MM.1S (cell line): ENCODE measurements at regions not wholly inside any gene's neighbourhood (a gene's known extent, or its start where the extent isn't known, plus 50 kb on each side); places are given as distances from the start of the nearest gene placed in this dataset.

ENCODE experiments used
- DNase-seq: peaks from one replicate; pipeline ENCODE4 v3.0.0-alpha.2; 2015
- H2AFZ ChIP-seq: fragments of 300-600 bp; sonication (generic); 2 replicates; pipeline ENCODE4 v1.6.0; 2016; ENCODE audit warnings: antibody characterized with exemption, low read length
- H3F3A ChIP-seq: fragments of 300-600 bp; sonication (generic); 2 replicates; pipeline ENCODE4 v1.6.1; 2016; ENCODE audit warnings: mild to moderate bottlenecking, antibody characterized with exemption, low read length, moderate library complexity, mixed read lengths; ENCODE audit not compliant: insufficient read depth
- H3K27ac ChIP-seq: fragments of 300-600 bp; sonication (generic); 2 replicates; pipeline ENCODE4 v1.5.1; 2016; ENCODE audit warnings: mild to moderate bottlenecking, low read length
- H3K27me3 ChIP-seq: fragments of 300-600 bp; sonication (generic); replicated peaks from 2 replicates; pipeline ENCODE4 v1.6.0; 2016; ENCODE audit warnings: low read length; ENCODE audit not compliant: insufficient read depth
- H3K36me3 ChIP-seq: fragments of 300-600 bp; sonication (generic); replicated peaks from 2 replicates; pipeline ENCODE4 v1.6.1; 2016; ENCODE audit warnings: mild to moderate bottlenecking, low read length, mixed read lengths; ENCODE audit not compliant: insufficient read depth
- H3K4me1 ChIP-seq: fragments of 300-600 bp; sonication (generic); 2 replicates; pipeline ENCODE4 v1.6.1; 2016; ENCODE audit warnings: low read length, mixed read lengths
- H3K4me2 ChIP-seq: fragments of 300-600 bp; sonication (generic); 2 replicates; pipeline ENCODE4 v1.6.0; 2016; ENCODE audit warnings: low read depth, low read length
- H3K4me3 ChIP-seq: fragments of 300-600 bp; sonication (generic); 2 replicates; pipeline ENCODE4 v1.5.1; 2016; ENCODE audit warnings: low read length, mixed read lengths
- H3K79me2 ChIP-seq: fragments of 300-600 bp; sonication (generic); 2 replicates; pipeline ENCODE4 v1.6.1; 2016; ENCODE audit warnings: mixed run types, low read length, mixed read lengths
- H3K9ac ChIP-seq: fragments of 300-600 bp; sonication (generic); 2 replicates; pipeline ENCODE4 v1.6.1; 2016; ENCODE audit warnings: low read length, mixed read lengths
- H3K9me2 ChIP-seq: fragments of 300-600 bp; sonication (generic); replicated peaks from 2 replicates; pipeline ENCODE4 v1.6.1; 2016; ENCODE audit warnings: mild to moderate bottlenecking, low read length, mixed read lengths; ENCODE audit not compliant: insufficient read depth
- H3K9me3 ChIP-seq: fragments of 300-600 bp; sonication (generic); replicated peaks from 2 replicates; pipeline ENCODE4 v1.6.1; 2016; ENCODE audit warnings: mild to moderate bottlenecking, low read length, mixed read lengths; ENCODE audit not compliant: insufficient read depth
- H4K20me1 ChIP-seq: fragments of 300-600 bp; sonication (generic); 2 replicates; pipeline ENCODE4 v1.6.1; 2016; ENCODE audit warnings: mild to moderate bottlenecking, low read length, moderate library complexity, mixed read lengths; ENCODE audit not compliant: insufficient read depth
- EZH2 ChIP-seq: fragments of 300-600 bp; sonication (generic); optimal IDR thresholded peaks from 2 replicates; pipeline ENCODE3; 2017; ENCODE audit warnings: low read depth, mild to moderate bottlenecking, antibody characterized with exemption, low read length, mixed read lengths
- EZH2phosphoT487 ChIP-seq: fragments of 300-600 bp; sonication (generic); IDR thresholded peaks from 2 replicates; pipeline ENCODE4 v1.6.1; 2018; ENCODE audit warnings: antibody characterized with exemption, low read length
- TF ChIP-seq, protein P1 (sequence below): fragments of 300-600 bp; sonication (generic); IDR thresholded peaks from 2 replicates; pipeline ENCODE4 v1.5.1; 2016; ENCODE audit warnings: antibody characterized with exemption, low read length, mixed read lengths

DNA sequence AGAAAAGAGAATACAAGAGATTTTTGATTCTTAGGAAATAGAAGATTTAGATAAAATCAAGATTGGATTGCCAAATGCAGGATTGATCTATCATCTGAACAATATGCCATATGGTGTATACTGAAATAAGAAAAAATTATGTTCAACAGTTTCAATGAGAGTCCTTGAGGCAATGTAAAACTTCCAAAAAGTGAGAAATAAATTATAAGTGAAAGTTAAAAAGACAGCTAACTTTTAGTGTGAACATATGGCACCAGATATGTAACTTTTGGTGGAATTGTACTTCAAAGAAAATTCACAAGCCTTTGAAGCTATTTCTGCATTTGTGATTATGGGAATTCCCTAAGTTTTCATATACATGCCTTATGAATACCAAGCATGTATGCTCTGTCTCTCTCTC is 200.5 kb upstream of the ANO3 start:
- H3K27ac ChIP-seq = no peak overlapping the region
- no peaks in the 10 kb centered on the region for H3K9me2 ChIP-seq
- no peaks in the 10 kb centered on the region for H3K36me3 ChIP-seq
- no peak overlapping the region for H3K4me3 ChIP-seq
- no peaks in the 10 kb centered on the region for H3K27me3 ChIP-seq
- peaks cover 5% of the 10 kb centered on the region; the same call in 1 of the 2 replicates for H3K9me3 ChIP-seq
- H3K4me2 ChIP-seq = no peak overlapping the region
- no peak for DNase-seq
- no peaks in the 10 kb centered on the region for H4K20me1 ChIP-seq
- TF ChIP-seq, protein P1, sequence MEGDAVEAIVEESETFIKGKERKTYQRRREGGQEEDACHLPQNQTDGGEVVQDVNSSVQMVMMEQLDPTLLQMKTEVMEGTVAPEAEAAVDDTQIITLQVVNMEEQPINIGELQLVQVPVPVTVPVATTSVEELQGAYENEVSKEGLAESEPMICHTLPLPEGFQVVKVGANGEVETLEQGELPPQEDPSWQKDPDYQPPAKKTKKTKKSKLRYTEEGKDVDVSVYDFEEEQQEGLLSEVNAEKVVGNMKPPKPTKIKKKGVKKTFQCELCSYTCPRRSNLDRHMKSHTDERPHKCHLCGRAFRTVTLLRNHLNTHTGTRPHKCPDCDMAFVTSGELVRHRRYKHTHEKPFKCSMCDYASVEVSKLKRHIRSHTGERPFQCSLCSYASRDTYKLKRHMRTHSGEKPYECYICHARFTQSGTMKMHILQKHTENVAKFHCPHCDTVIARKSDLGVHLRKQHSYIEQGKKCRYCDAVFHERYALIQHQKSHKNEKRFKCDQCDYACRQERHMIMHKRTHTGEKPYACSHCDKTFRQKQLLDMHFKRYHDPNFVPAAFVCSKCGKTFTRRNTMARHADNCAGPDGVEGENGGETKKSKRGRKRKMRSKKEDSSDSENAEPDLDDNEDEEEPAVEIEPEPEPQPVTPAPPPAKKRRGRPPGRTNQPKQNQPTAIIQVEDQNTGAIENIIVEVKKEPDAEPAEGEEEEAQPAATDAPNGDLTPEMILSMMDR = no peak
- TF ChIP-seq EZH2phosphoT487 = no peak
- no peak for TF ChIP-seq EZH2
- H3K9ac ChIP-seq = no peak overlapping the region
- peaks cover 19% of the 10 kb centered on the region for H3K4me1 ChIP-seq
- no peaks in the 10 kb centered on the region for H3K79me2 ChIP-seq
- no peaks in the 10 kb centered on the region for H3F3A ChIP-seq
- H2AFZ ChIP-seq = no peak overlapping the region

DNA sequence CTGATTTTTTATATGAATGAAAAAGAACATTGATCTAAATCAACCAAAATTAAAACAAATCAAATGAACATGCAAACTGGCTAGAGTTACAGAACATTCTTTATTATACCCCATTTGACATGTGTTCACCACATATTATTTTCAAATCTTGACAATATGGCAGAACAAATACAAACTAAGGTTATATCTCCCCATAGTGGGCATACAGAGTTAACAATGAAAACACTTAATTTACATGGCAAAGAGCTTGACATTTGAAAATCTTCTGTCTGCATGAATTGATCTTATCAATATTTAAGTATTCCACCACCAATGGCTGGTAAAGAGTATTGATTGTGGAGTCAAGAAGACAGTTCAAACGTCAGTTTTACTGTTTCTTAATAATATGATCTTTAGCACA is 197.9 kb upstream of the ANO3 start:
- Histone ChIP-seq H3K9me3 (peaks cover 5% of the 10 kb centered on the region; the same call in 1 of the 2 replicates), H3K4me2 (no peak overlapping the region), H3K4me3 (no peak overlapping the region), H3K4me1 (peaks cover 19% of the 10 kb centered on the region), H3K27me3 (no peaks in the 10 kb centered on the region), H4K20me1 (no peaks in the 10 kb centered on the region), H3K36me3 (no peaks in the 10 kb centered on the region), H3K9ac (no peak overlapping the region), H3K9me2 (no peaks in the 10 kb centered on the region), H2AFZ (no peak overlapping the region), H3F3A (no peaks in the 10 kb centered on the region), H3K27ac (no peak overlapping the region), H3K79me2 (no peaks in the 10 kb centered on the region)
- no peak for TF ChIP-seq EZH2
- no peak for TF ChIP-seq EZH2phosphoT487
- TF ChIP-seq, protein P1 = peak; percentile 33
- peak; percentile 37 for DNase-seq

DNA sequence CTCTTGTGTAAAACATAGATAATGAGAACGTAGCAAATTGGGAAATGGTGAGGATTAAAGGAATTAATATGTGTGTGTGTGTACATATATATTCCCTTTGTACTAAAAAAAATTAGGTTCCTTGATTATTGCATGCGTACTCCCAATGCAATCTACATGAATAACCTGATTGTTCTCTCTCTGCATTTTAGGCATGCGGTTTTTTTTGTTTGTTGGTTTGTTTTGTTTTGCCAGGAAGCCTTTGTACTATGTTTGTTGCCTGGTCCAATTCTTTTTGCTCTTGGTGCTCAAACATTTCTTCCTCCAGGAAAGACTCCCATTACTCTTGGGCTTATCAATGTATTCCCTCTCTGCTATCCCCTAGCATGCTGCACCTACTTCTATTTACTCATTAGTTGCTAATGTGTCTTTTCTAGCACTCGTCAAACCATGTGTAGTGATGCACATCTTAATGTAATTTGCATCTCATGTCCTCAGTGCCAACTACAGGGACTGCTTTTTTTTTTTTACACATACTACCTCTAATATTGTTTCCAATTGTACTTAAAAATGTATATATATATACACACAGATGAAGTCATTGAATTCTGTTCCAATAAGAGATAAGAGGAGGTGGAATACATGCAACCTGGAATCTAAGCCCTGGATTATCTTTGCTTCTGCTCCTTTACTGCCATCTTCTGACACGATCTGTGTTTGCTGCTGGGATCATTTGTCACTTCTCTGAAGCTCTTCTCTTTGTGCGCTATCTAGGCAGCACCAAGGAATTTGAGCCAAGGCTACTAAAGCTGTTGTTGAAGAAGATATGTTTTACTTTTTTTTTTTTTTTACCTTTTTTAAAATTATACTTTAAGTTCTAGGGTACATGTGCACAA is 197.2 kb upstream of the ANO3 start:
- H3K4me2 ChIP-seq = no peak overlapping the region
- H3K79me2 ChIP-seq = no peaks in the 10 kb centered on the region
- H4K20me1 ChIP-seq = no peaks in the 10 kb centered on the region
- no peak overlapping the region for H3K27ac ChIP-seq
- H3K36me3 ChIP-seq = no peaks in the 10 kb centered on the region
- no peak overlapping the region for H3K4me3 ChIP-seq
- H3K4me1 ChIP-seq = peaks cover 19% of the 10 kb centered on the region
- H3K27me3 ChIP-seq = no peaks in the 10 kb centered on the region
- no peaks in the 10 kb centered on the region for H3F3A ChIP-seq
- TF ChIP-seq, protein P1 = peak; percentile 64
- TF ChIP-seq EZH2 = no peak
- no peak overlapping the region for H3K9ac ChIP-seq
- no peaks in the 10 kb centered on the region for H3K9me2 ChIP-seq
- H2AFZ ChIP-seq = no peak overlapping the region
- peak; percentile 63 for DNase-seq
- H3K9me3 ChIP-seq = peaks cover 3% of the 10 kb centered on the region; the same call in 1 of the 2 replicates
